Keratinocyte (primary cell): ENCODE measurements at regions not wholly inside any gene's neighbourhood (a gene's known extent, or its start where the extent isn't known, plus 50 kb on each side); places are given as distances from the start of the nearest gene placed in this dataset.
"Not testable (repeated sequence)": the region's sequence is repeated elsewhere in the genome, so short reads cannot be mapped to it uniquely, and the experiment has no call there.

Experiments used
- DNase-seq: peaks from one replicate; pipeline ENCODE4 v3.0.0-alpha.2; 2011; ENCODE audit warnings: low read depth, missing footprints, low spot score
- FAIRE-seq: peaks from 2 replicates; lab custom pipeline; 2011; peaks lifted over from hg19 to GRCh38; lab: Jason Lieb, UNC
- H2AFZ ChIP-seq: 2 replicates; pipeline ENCODE4 v1.6.0; 2012; ENCODE audit warnings: low read length, control low read depth, inconsistent platforms; ENCODE audit not compliant: control insufficient read depth
- H3K27ac ChIP-seq: 2 replicates; pipeline ENCODE4 v1.5.1; 2011; ENCODE audit warnings: low read length; ENCODE audit not compliant: control insufficient read depth, insufficient read depth
- H3K27me3 ChIP-seq: 3 replicates; pipeline ENCODE4 v1.6.0; 2011; ENCODE audit warnings: low read length; ENCODE audit not compliant: control insufficient read depth, insufficient read depth; ENCODE audit errors: extremely low read depth
- H3K36me3 ChIP-seq, 2 experiments: 2 replicates in 1 of 2; 3 replicates in 1 of 2; pipeline ENCODE4 v1.5.1; 2011; ENCODE audit warnings: low read length in 2 of 2, mild to moderate bottlenecking in 1 of 2; ENCODE audit not compliant: control insufficient read depth in 2 of 2, insufficient read depth in 2 of 2; ENCODE audit errors: extremely low read depth in 1 of 2
- H3K4me1 ChIP-seq: 3 replicates; pipeline ENCODE4 v1.5.1; 2011; ENCODE audit warnings: low read length; ENCODE audit not compliant: control insufficient read depth, insufficient read depth; ENCODE audit errors: extremely low read depth
- H3K4me2 ChIP-seq: 3 replicates; pipeline ENCODE4 v1.6.0; 2011; ENCODE audit warnings: low read depth, low read length; ENCODE audit not compliant: control insufficient read depth, insufficient read depth; ENCODE audit errors: extremely low read depth
- H3K4me3 ChIP-seq, 3 experiments: fragments of 200-600 bp in 1 of 3; sonication (generic) in 1 of 3; 2 replicates in 2 of 3; 3 replicates in 1 of 3; pipeline ENCODE4 v1.5.1; 2011 to 2016; ENCODE audit warnings: low read length in 3 of 3, mild to moderate bottlenecking in 3 of 3, control low read depth in 2 of 3, inconsistent platforms in 1 of 3, low read depth in 1 of 3, mixed read lengths in 1 of 3, mixed run types in 1 of 3, moderate library complexity in 1 of 3; ENCODE audit not compliant: control insufficient read depth in 2 of 3, insufficient read depth in 2 of 3; ENCODE audit errors: extremely low read depth in 1 of 3
- H3K79me2 ChIP-seq: 2 replicates; pipeline ENCODE4 v1.6.0; 2012; ENCODE audit warnings: low read length; ENCODE audit not compliant: control insufficient read depth, insufficient read depth
- H3K9ac ChIP-seq: 3 replicates; pipeline ENCODE4 v1.6.0; 2011; ENCODE audit warnings: low read length; ENCODE audit not compliant: control insufficient read depth, insufficient read depth; ENCODE audit errors: extremely low read depth
- H3K9me1 ChIP-seq: 3 replicates; pipeline ENCODE4 v1.6.0; 2011; ENCODE audit warnings: low read length; ENCODE audit not compliant: control insufficient read depth, insufficient read depth; ENCODE audit errors: extremely low read depth
- H3K9me3 ChIP-seq: 2 replicates; pipeline ENCODE4 v1.5.1; 2012; ENCODE audit warnings: low read depth, low read length; ENCODE audit not compliant: control insufficient read depth
- H4K20me1 ChIP-seq: 3 replicates; pipeline ENCODE4 v1.6.0; 2011; ENCODE audit warnings: low read length; ENCODE audit not compliant: control insufficient read depth, insufficient read depth; ENCODE audit errors: extremely low read depth
- CTCF ChIP-seq, 3 experiments: IDR thresholded peaks in 1 of 3; conservative IDR thresholded peaks in 1 of 3; optimal IDR thresholded peaks in 1 of 3; 2 replicates in 2 of 3; 3 replicates in 1 of 3; pipeline versions ENCODE3 to v1.5.1; 2011; ENCODE audit warnings: low read length in 3 of 3, mild to moderate bottlenecking in 3 of 3, moderate library complexity in 2 of 3, control low read depth in 1 of 3, inconsistent platforms in 1 of 3; ENCODE audit not compliant: insufficient read depth in 2 of 3; ENCODE audit errors: extremely low read depth in 1 of 3
- EZH2 ChIP-seq: IDR thresholded peaks from one replicate; pipeline ENCODE4 v1.6.1; 2012; ENCODE audit warnings: inconsistent platforms, mild to moderate bottlenecking, low read length, moderate library complexity
- dilution Hi-C: fragments of 300-500 bp; cut with MboI; formaldehyde crosslinking; loops from one replicate; pipeline ENCODE4 v1.7.0; 2020; ENCODE audit warnings: low sequenced_read_pairs; ENCODE audit not compliant: extremely low pct_ligation_motif_present

- Histone ChIP-seq H3K27me3 (no peaks in the 10 kb centered on the region), H3K79me2 (no peaks in the 10 kb centered on the region), H3K27ac (no peak overlapping the region), H3K4me3 (no peak overlapping the region), H4K20me1 (no peaks in the 10 kb centered on the region), H3K36me3 (no peaks in the 10 kb centered on the region), H3K4me2 (no peak overlapping the region), H3K4me1 (no peaks in the 10 kb centered on the region), H3K9me3 (no peaks in the 10 kb centered on the region), H3K9ac (no peak overlapping the region), H3K9me1 (no peaks in the 10 kb centered on the region), H2AFZ (no peak overlapping the region)
- DNase-seq, result no peak
- dilution Hi-C loops, result no loop called here
- TF ChIP-seq EZH2, result no peak
- TF ChIP-seq CTCF (optimal IDR thresholded peaks at IDR 0.05 in 1 of 3, IDR thresholded peaks at IDR 0.05 in 1 of 3, conservative IDR thresholded peaks at IDR 0.05 in 1 of 3; ENCODE audit: extremely low read depth in 1 of 3, insufficient read depth in 2 of 3, low read length in 3 of 3), result no peak
- FAIRE-seq, result no peak
These were observed 182.0 kb upstream of the RND3 start for GRCh38 chr2:150669492-150669891.

- H3K9ac ChIP-seq, dilution Hi-C loops, H3K9me3 ChIP-seq, DNase-seq, H3K27ac ChIP-seq, H2AFZ ChIP-seq, H3K4me3 ChIP-seq, FAIRE-seq, H3K79me2 ChIP-seq, H3K4me2 ChIP-seq, H4K20me1 ChIP-seq, H3K9me1 ChIP-seq, H3K27me3 ChIP-seq, H3K36me3 ChIP-seq: not testable (repeated sequence)
- H3K4me1 ChIP-seq, result peaks cover 12% of the 10 kb centered on the region
These were observed 179.6 kb upstream of the RND3 start for GRCh38 chr2:150667039-150667438.

- Histone ChIP-seq H3K27me3 (no peaks in the 10 kb centered on the region), H3K9me3 (no peaks in the 10 kb centered on the region), H3K4me1 (peaks cover 12% of the 10 kb centered on the region), H3K4me3 (peak overlapping the region in 2 of 3 experiments; percentile 20 to 29), H3K9me1 (no peaks in the 10 kb centered on the region), H2AFZ (peak overlapping the region; percentile 90), H4K20me1 (no peaks in the 10 kb centered on the region), H3K27ac (peak overlapping the region; percentile 83), H3K79me2 (no peaks in the 10 kb centered on the region), H3K36me3 (no peaks in the 10 kb centered on the region), H3K4me2 (peak overlapping the region; percentile 60), H3K9ac (no peak overlapping the region)
- DNase-seq (no peak), FAIRE-seq (peak; percentile 61)
- no peak for TF ChIP-seq EZH2
- dilution Hi-C loops, result no loop called here
These were observed 175.7 kb upstream of the RND3 start for GRCh38 chr2:150663143-150663542.
